ENCODE measurements at regions not wholly inside any gene's neighbourhood (a gene's known extent, or its start where the extent isn't known, plus 50 kb on each side); places are given as distances from the start of the nearest gene placed in this dataset.
A peak's percentile ranks its signal among the peaks of the same experiment; 100 is the strongest.

DNA sequence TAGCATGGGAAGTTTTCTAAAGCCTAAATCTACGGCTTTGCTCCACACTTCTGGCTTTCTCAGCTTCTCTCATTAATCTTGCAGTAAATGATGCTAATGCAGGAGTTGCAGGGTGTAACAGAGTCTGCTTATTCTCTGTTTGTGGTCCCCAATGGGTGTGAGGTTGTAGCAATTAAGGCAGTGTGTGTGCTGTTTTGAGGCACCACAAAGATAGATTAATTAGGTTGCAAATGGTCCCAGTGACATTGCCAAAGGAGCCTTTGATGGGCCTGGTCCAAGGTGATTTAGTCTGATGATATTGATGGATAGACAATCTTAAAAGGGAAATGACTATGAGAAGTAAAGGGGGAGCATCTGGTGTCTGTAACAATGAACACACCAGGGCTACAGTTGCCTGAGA, 1313.7 kb upstream of the CDH8 start:
- DNase-seq = no peak

DNA sequence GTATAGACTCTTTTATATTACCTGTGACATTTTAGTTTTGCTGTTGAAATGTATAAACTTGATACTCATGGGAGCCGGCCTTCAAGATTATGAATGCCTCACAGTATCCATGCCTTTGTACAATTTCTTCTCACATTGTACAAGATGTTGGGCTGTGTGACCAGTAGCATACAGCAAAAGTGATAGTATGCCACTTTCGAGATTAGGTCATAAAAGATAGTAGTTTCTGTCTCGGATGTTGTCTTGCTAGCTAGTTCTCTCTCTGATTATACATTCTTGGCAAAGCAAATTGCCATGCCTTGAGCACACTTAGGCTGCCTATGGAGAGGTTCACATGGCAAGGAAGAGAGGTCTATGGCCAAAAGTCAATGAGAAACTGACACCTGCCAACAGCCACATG, 1309.8 kb upstream of the CDH8 start:
- DNase-seq = no peak

DNA sequence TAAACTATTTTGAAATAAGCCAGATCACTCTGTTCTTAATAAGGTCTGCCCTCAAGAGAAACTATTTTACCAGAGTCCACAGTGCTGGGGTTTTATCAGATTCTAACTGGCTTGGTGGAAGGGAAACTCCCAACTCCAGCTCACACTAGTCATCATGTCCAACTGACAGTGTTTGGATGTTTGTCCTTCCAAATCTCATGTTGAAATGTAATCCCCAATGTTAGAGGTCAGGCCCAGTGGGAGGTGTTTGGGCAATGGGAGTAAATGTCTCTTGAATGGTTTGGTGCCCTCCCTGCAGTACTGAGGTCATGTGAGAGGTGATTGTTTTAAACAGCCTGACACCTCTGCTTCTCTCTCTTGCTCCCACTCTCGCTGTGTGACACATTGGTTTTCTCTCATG, 1301.0 kb upstream of the CDH8 start:
- DNase-seq = no peak

DNA sequence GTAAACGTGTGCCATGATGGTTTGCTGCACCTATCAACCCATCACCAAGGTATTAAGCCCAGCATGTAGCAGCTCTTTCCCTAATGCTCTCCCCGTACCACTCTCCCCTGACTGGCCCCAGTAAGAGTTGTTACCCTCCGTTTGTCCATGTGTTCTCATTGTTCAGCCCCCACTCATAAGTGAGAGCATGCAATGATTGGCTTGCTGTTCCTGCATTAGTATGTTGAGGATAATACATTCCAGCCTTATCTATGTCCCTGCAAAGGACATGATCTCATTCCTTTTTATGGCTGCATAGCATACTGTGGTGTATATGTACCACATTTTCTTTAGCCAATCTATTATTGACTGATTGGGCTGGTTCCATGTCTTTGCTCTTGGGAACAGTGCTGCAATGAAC, 1294.9 kb upstream of the CDH8 start:
- no peak for DNase-seq

DNA sequence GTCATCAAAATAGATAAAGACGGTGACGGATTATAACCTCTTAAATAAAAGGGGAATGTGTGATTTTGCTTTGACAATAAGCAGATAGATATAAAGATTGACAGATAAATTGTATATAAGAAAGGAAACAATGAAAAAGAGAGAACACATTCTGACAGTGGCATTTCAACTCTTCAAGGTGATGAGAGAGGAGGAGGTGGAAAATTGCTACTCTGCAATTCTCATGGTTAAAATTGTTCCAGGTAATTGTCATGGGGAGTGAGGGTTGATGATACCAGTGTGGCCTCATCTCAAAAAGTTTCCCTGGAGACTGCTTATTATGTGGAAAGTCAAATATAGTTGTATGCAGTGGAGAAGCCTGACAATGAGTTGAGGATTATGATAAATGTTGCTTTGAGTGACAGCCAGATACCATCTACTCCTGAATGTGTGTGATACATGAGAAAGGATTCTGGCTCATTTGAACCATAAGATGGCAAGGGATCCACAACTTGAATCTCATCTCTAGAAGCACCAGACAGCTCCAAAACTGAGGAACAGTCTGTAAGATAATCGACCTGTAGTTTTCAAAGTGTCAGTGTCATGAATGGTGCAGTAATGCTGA, 1290.6 kb upstream of the CDH8 start:
- DNase-seq = no peak

DNA sequence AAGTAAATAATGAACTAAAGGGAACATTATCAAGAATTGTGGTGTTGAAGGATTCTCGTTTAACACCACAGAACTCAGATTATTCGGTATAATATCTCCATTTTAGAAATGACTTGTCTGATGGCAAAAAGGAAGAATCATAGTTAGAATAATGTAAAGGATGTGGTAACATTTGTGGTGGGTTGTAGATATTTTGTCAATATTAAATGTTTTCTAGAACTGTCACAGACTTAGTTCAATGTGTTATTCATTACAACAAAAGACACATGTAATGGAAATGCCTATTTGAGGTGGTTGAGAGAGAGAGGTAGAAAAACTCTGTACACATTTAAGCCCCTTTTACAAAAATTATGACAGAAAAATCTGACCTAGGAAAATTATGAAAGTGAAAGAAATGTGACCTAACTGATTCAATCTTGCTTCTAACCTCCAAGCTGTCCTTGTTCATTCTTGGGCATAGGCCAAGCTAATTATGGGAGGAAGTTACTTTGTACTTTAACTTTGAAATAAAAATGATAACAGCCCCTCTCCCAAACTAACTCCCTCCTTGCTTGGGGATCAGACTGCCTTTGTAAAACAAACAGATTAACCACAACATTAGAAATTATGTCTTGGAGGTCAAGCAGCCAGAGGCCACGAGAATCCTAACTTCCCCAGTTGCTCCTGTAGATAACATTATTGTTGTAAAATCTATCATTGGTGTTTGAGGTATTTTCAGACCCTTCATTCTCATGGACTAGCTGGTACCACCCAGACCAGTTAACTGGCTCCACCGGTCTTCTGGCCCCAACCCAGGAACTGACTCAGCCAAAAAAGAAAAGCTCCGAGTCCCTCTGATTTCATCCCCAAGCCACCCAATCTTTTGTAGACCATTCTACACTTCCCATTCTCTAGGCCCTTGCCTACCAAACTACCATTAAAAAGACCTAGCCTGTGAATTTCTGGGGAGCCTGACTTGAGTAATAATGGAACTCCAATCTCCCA, 1287.8 kb upstream of the CDH8 start:
- DNase-seq = no peak

DNA sequence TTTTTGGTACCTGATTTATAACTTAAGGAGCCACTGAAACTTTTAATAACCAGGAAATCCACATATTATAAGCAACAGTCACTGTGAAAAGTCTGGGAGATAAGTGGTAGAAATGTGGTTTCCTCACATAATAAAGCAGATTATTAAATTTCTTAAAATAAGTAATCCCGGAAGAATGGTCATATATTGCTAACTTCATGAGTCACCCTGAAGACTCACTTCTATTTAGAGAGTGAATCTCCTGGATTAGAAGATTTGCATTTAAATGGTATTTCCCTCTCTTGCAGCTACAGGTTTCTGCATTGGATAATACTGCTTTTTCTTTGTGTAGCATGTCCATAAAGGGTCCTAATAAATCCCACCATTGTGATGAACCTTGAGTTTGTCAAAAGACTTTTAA, 1286.8 kb upstream of the CDH8 start:
- no peak for DNase-seq

DNA sequence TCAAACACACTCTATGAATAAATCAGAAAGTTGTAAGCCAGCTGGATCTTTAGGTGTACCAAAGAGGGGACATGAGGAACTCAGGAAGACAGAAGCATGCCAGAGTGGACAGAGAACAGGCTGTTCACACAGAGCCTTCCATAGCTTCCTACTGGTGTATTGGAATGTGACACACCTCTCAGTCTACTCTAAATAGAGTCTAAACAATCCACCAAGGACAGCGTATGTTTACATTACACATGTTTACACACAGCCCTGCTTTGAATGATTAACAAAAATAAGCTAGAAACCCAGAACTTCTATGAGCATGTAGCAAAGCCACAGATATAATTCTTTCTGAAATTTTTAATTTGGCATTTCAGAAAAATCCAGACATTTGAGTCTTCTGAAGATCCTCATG, 1279.0 kb upstream of the CDH8 start:
- DNase-seq = peak; percentile 1

DNA sequence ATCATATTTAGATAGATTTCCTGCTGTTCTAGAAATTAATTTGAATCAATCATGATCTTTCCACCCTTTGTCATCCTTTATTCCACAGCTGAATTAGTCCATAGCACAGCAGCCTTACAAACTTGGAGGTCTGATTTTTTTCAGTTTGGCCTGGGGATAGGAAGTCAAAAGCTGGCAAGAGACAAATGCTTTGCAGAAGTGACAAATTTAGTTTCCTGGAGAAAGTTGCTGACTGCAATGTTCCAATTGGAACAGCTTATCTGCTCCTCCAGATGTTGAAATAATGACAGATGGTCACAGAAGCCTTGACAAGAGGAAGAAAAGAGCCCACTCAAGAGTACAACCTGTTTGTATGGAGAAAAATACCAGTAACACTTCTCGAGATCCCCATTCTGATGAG, 1276.1 kb upstream of the CDH8 start:
- DNase-seq = peak; percentile 28

DNA sequence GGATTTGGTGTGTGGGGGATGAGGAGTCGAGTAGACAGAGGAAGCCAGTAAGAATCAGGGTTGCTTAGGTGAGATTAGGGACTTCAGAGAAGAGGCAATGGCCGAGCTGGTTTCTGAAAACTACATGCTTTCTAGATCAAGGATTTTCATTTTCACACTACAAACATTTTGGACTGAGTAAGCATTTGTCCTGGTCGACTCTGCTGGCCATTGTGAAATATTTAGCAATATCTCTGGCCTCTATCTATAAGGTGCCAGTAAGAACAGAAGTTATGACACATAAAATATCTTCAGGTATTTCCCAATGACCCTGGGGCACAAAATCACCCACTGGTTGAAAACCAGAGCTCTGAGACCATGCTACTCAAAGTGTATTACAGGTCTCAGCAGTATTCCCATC, 1275.1 kb upstream of the CDH8 start:
- DNase-seq = no peak

DNA sequence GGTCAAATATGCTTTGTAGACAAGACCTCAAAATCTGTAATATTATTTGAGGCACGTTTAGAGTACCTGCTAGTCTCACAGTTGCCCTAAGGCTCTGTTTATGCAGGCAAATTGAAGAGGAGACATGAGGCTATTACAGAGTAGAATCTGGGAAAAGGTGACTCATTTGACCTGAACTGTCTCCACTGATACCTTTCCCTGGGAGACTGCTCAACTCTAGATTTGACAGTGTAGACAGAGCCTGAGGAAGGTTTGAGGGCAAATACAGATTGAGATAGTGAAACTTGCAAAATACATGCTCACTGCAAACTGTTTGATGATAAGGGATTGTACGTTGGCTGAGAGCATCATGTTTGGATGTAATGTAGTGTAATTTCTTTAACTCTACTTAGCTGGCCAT, 1266.6 kb upstream of the CDH8 start:
- DNase-seq = no peak

DNA sequence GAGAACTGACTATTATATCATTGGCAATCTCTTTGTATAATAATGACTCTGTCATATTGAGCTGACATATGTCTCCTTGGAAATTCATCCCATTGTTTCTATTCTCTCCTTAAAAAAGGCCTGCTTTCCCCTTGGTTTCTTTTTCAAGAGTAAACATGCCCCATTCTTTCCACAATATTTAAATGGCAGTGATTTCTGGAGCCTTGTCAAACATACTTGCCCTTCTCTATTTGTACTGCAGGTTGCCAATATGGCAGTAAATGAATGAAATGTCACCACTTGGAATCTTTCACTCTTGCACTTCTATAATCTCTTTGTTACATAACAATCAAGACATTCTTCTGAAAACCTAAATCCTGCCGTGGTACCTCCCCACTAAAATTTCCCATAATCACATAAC, 1265.1 kb upstream of the CDH8 start:
- no peak for DNase-seq

DNA sequence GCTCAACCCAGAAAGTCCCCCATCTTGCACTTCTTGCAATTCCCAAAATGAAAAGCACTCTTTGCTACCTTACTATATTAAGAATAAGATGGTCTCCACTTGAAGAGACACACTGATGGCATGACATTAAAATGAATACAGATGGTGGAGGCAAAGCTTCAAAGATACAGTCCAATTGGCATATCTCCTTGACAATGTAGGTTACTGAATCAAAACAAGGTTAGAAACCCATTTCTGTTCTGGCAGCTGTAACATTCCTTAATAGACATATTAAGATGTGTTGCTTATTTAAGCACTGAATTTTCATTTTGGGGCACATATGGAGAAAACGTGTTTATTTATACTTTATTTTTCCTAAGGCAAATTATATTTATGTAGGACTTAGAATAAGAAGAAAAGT, 1262.8 kb upstream of the CDH8 start:
- no peak for DNase-seq

DNA sequence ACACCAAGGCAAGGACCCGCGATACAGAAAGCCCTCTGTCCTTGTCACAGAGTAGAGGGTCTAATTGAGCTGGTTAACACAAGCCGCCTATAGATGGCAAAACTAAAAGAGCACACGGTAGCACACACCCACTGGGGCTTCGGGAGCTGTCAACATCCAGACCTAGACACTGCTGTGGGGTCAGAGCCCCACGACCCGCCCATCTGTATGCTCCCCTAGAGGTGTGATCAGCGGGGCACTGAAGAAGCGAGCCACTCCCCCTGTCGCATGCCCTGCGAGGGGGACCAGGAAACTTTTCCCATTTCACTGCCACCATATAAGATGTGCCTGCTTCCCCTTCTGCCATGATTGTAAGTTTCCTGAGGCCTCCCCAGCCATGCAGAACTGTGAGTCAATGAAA, 1255.8 kb upstream of the CDH8 start:
- no peak for DNase-seq

DNA sequence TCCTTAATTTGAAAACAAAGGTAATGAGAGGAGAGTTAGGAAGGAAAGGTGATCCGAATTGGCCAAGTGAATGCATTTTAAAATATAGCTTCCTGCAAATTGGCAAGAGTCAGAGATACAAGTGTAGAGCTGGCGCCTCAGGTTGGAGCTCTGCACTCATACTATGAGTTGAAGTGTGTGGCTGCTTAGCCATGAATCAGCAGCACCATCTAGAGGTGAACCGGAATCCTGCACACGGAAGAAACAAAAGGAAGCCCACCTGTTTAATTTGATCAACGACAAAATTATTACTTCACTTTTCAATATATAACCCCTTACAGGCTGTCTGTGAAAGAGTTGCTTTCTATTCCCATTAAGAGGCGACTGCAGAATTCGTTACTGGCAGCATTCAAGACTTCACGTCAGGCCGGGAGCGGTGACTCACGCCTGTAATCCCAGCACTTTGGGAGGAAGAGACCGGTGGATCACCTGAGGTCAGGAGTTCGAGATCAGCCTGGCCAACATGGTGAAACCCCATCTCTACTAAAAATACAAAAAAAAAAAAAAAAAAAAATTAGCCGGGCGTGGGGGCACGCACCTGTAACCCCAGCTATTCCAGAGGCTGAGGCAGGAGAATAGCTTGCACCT, 1253.7 kb upstream of the CDH8 start:
- DNase-seq = peak; percentile 77

DNA sequence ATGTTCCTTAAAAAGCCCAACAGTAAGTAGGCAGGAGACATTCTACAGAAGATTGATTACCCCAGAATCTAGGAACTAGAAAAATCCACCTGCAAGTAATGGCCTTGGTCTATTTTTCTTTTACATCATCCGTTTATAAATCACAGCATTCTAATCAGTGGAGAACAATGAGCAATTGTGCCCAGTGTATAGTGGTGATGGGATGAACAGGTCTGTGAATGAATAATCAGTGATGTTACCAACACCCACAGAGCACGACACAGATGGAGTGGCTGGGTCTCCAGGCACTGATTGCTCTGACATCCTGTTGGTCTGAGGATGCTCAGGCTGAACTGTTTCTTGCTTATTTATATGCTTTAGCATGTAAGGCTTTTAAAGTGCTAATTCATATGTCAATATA, 1251.2 kb upstream of the CDH8 start:
- no peak for DNase-seq

DNA sequence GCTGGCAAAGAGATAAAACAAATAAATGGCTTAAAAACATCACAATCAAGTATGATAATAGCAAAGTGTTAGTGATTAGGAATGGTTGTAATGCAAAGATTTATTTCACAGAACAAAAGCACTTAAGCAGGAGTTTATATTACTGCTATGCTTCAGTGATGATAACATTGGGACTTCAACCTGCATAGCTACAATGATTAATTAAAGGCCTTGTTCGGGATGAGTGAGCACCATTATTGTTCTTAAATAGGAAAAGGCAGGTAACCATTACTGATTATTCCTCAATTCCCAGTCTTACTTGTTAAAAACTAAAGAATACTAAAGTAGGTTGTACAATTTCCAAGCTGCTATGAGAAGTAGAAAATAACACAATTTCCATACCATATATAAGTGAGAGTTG, 1247.5 kb upstream of the CDH8 start:
- DNase-seq = no peak

DNA sequence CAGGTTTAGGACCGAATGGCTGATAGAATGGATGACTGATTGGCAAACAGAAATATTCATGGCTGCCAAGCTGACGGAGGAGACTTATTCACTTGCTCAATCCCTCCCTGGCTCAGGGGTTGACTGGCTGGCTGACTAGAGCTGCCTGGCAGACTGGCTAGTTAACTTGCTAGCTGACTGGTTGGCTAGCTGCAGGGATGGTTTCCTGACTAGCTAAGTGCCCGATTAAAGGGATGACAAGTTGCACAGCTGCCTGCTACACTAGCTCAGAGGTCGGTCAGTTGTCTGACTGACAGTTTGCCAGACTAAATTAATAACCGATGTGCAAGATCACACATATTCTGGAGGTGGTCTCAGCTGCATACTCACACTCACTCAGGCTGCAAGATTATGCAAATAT, 1208.4 kb upstream of the CDH8 start:
- DNase-seq = no peak

DNA sequence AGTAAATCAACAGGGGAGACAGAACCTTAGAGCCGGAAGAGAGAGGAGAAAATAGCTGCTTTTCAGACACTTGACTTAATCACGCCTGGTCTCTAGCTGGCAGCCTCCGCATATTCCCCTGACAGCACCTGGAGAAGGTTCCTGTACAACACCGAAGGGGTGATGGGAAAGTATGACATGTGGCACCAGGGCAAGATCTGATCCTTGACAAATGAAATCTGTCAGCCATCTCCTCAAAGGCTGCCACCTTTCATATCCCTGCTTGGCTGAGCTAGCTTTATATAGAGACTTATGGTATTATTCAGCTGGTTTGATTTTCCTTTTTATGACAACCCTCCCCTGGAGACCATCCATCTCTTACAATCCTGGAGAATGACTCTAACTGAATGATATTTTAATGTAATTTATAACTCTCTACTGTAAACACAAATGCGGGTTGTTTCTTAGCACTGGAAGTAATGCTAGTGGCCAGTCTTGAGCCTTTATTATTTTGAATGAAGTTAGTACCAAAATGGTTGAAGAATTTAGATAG, 1205.3 kb upstream of the CDH8 start:
- no peak for DNase-seq

DNA sequence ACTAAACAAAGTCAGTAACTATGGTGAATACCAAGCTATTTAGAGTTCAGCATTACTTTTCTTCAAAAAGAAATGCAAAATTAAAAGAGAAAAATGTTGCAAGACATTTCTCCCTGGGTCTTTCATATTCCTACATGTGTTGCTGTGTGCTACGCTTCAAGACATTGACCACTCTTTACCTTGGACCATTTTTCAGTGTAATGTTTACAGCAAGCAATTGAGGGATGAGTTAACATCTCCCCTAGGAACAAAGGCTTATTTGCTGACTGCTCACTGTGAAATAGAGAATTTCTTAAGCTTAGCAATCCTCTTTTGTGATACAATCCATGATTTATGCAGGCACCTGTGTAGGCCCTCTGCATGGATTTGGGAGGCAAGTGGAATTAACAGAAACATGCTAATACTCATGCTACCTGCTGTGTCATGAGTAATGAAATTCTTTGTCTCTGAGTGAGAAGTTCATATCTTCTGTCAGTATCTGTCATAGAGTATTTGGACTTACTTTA, 1202.9 kb upstream of the CDH8 start:
- no peak for DNase-seq

DNA sequence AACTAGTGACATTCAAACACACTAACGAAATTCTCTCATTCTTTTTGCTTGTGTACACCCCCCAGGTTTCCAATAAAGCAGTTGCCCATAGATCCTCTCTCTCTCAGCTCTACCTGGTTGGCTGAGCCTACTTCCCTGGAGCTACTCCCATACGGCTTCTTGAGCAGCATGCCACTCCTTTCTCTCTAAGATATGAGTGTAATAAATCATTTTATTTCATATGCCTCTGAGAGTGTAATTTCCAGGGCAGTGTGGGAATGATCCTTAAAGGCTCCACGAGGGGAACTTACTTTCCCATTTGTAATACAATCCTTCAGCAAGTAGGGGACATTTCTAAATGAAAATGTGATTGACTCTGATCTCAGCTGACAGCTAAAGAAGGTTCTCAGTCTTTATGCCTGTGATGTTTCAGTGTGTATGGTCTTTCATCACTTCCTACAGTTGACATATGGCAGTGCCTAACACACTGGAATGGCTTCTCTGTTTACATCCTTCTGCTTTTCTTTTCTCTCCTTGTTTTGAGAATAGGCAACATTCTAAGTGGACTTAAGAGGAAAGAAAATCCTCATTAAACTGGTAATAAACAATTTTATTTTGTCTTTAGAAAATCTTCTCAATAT, 1194.3 kb upstream of the CDH8 start:
- no peak for DNase-seq

DNA sequence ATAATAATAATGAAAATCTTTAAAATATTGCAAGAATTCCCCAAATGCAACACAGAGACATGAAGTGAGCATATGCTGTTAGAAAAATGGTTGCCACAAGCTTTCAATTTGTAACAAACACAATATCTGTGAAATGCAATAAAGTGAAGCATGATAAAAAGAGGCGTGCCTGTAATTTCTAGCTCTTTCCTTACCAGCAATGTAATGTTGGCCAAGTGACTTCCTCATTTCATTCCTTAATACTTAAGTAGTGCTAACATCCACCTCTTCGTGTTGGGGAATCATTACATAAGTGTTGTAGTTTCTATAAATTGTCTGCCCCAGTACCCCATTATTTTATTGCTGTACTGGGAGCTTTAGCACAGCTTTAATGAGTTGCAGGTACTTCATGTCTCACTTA, 1192.0 kb upstream of the CDH8 start:
- no peak for DNase-seq

DNA sequence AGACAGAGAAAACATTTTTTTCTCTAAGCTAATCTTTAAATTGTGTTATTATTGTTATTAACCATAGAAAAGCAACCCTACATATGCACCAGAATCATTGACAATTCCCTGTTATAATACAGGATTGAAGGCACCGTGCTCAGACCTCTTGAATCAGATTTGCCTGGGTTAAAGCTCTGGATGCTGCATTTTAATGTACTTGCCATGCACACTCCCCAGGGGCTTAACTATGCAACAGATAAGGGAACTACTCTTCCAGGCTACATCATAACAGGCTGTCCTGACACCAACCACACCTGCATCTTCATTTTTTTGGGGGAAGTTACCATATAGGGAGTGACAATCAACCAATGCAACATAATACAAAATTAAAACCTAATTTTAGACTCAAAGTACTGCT, 1187.6 kb upstream of the CDH8 start:
- DNase-seq = no peak

Measured in tongue (tissue), 1 donor.